H9 (cell line): ENCODE measurements at regions not wholly inside any gene's neighbourhood (a gene's known extent, or its start where the extent isn't known, plus 50 kb on each side); places are given as distances from the start of the nearest gene placed in this dataset.

Source experiments
- DNase-seq: peaks from one replicate; pipeline ENCODE4 v3.0.0-alpha.2; 2017
- H2AFZ ChIP-seq: one replicate; pipeline ENCODE4 v1.6.1; 2013; ENCODE audit warnings: mild to moderate bottlenecking, low read length, control low read depth, moderate library complexity
- H2AK5ac ChIP-seq: 2 replicates; pipeline ENCODE4 v1.6.1; 2013; ENCODE audit warnings: low read length, control low read depth, mixed read lengths; ENCODE audit not compliant: insufficient read length
- H2BK120ac ChIP-seq: one replicate; pipeline ENCODE4 v1.6.1; 2013; ENCODE audit warnings: low read depth, mild to moderate bottlenecking, low read length, control low read depth, inconsistent platforms; ENCODE audit not compliant: poor library complexity, severe bottlenecking
- H2BK12ac ChIP-seq: 2 replicates; pipeline ENCODE4 v1.6.1; 2013; ENCODE audit warnings: low read length, control low read depth, mixed read lengths, low read depth; ENCODE audit not compliant: insufficient read length
- H2BK15ac ChIP-seq: 2 replicates; pipeline ENCODE4 v1.6.1; 2013; ENCODE audit warnings: low read depth, low read length, control low read depth
- H2BK20ac ChIP-seq: one replicate; pipeline ENCODE4 v1.6.1; 2013; ENCODE audit warnings: low read depth, mild to moderate bottlenecking, low read length, control low read depth, inconsistent platforms; ENCODE audit not compliant: poor library complexity, severe bottlenecking
- H2BK5ac ChIP-seq: 2 replicates; pipeline ENCODE4 v1.6.1; 2013; ENCODE audit warnings: low read length, control low read depth, mixed read lengths; ENCODE audit not compliant: insufficient read length
- H3K14ac ChIP-seq: 2 replicates; pipeline ENCODE4 v1.6.1; 2013; ENCODE audit warnings: low read length, control low read depth; ENCODE audit not compliant: insufficient read depth
- H3K18ac ChIP-seq: 2 replicates; pipeline ENCODE4 v1.6.1; 2013; ENCODE audit warnings: low read depth, mild to moderate bottlenecking, mixed read lengths, low read length, control low read depth; ENCODE audit not compliant: insufficient read length
- H3K23ac ChIP-seq: 2 replicates; pipeline ENCODE4 v1.6.1; 2013; ENCODE audit warnings: low read length, control low read depth, mixed read lengths, low read depth; ENCODE audit not compliant: insufficient read length
- H3K23me2 ChIP-seq: 2 replicates; pipeline ENCODE4 v1.6.1; 2013; ENCODE audit warnings: low read depth, mild to moderate bottlenecking, mixed read lengths, low read length, control low read depth; ENCODE audit not compliant: insufficient read length, poor library complexity, severe bottlenecking
- H3K27ac ChIP-seq: 2 replicates; pipeline ENCODE4 v1.5.1; 2013; ENCODE audit warnings: low read length, control low read depth, mixed read lengths, low read depth; ENCODE audit not compliant: insufficient read length
- H3K27me3 ChIP-seq: 2 replicates; pipeline ENCODE4 v1.6.1; 2013; ENCODE audit warnings: low read length, control low read depth, inconsistent platforms; ENCODE audit not compliant: insufficient read depth
- H3K4ac ChIP-seq: 2 replicates; pipeline ENCODE4 v1.6.1; 2013; ENCODE audit warnings: low read depth, mild to moderate bottlenecking, control low read depth, inconsistent platforms, low read length, moderate library complexity
- H3K4me1 ChIP-seq: 2 replicates; pipeline ENCODE4 v1.6.1; 2013; ENCODE audit warnings: low read length, control low read depth, inconsistent platforms; ENCODE audit not compliant: insufficient read depth
- H3K4me2 ChIP-seq: 2 replicates; pipeline ENCODE4 v1.6.1; 2013; ENCODE audit warnings: low read length, control low read depth, mixed read lengths; ENCODE audit not compliant: insufficient read length, insufficient read depth
- H3K56ac ChIP-seq: 2 replicates; pipeline ENCODE4 v1.6.1; 2013; ENCODE audit warnings: low read depth, mild to moderate bottlenecking, mixed read lengths, low read length, control low read depth; ENCODE audit not compliant: insufficient read length
- H3K79me1 ChIP-seq: 2 replicates; pipeline ENCODE4 v1.6.1; 2013; ENCODE audit warnings: low read depth, mild to moderate bottlenecking, moderate library complexity, low read length, control low read depth, inconsistent platforms; ENCODE audit not compliant: insufficient read depth, poor library complexity, severe bottlenecking
- H3K79me2 ChIP-seq: 2 replicates; pipeline ENCODE4 v1.6.1; 2013; ENCODE audit warnings: low read length, control low read depth, inconsistent platforms; ENCODE audit not compliant: insufficient read depth
- H3K9ac ChIP-seq: 2 replicates; pipeline ENCODE4 v1.6.1; 2013; ENCODE audit warnings: low read length, control low read depth, mixed read lengths; ENCODE audit not compliant: insufficient read length; ENCODE audit errors: extremely low read depth
- H3K9me3 ChIP-seq: one replicate; pipeline ENCODE4 v1.6.1; 2013; ENCODE audit warnings: low read depth, low read length, inconsistent platforms; ENCODE audit not compliant: control insufficient read depth
- H3T11ph ChIP-seq: one replicate; pipeline ENCODE4 v1.6.1; 2013; ENCODE audit warnings: mild to moderate bottlenecking, low read length, control low read depth, inconsistent platforms
- H4K20me1 ChIP-seq: one replicate; pipeline ENCODE4 v1.6.1; 2013; ENCODE audit not compliant: control insufficient read depth, insufficient read length, insufficient read depth
- H4K5ac ChIP-seq: 2 replicates; pipeline ENCODE4 v1.6.1; 2013; ENCODE audit warnings: low read depth, mild to moderate bottlenecking, mixed read lengths, low read length, control low read depth; ENCODE audit not compliant: insufficient read length
- H4K8ac ChIP-seq: replicated peaks from 2 replicates; pipeline ENCODE4 v1.6.1; 2013; ENCODE audit warnings: low read length, control low read depth, mixed read lengths, low read depth; ENCODE audit not compliant: insufficient read length
- H4K91ac ChIP-seq: 2 replicates; pipeline ENCODE4 v1.6.1; 2013; ENCODE audit warnings: low read depth, mild to moderate bottlenecking, moderate library complexity, mixed read lengths, low read length, control low read depth; ENCODE audit not compliant: insufficient read length
- H3K27ac Mint-ChIP-seq, 3 experiments: 2 replicates in 2 of 3; 3 replicates in 1 of 3; pipeline ENCODE4 v1.8.0; 2020 to 2021; ENCODE audit warnings: mixed read lengths in 3 of 3, mild to moderate bottlenecking in 1 of 3, moderate library complexity in 1 of 3
- H3K27me3 Mint-ChIP-seq: 2 replicates; pipeline ENCODE4 v1.8.0; 2021; ENCODE audit warnings: low read depth, mild to moderate bottlenecking, moderate library complexity, mixed read lengths
- H3K36me3 Mint-ChIP-seq, 3 experiments: 2 replicates in 2 of 3; 3 replicates in 1 of 3; pipeline ENCODE4 v1.8.0; 2020 to 2021; ENCODE audit warnings: low read depth in 3 of 3, mixed read lengths in 3 of 3; ENCODE audit not compliant: insufficient read depth in 1 of 3
- H3K4me1 Mint-ChIP-seq, 2 experiments: 2 replicates each; pipeline ENCODE4 v1.8.0; 2020; ENCODE audit warnings: mixed read lengths in 2 of 2
- H3K4me3 Mint-ChIP-seq, 2 experiments: 2 replicates in 1 of 2; 3 replicates in 1 of 2; pipeline ENCODE4 v1.8.0; 2020 to 2021; ENCODE audit warnings: mild to moderate bottlenecking in 2 of 2, mixed read lengths in 2 of 2, moderate library complexity in 1 of 2
- H3K9me3 Mint-ChIP-seq, 2 experiments: 2 replicates in 1 of 2; 3 replicates in 1 of 2; pipeline ENCODE4 v1.8.0; 2020; ENCODE audit warnings: mild to moderate bottlenecking in 2 of 2, mixed read lengths in 2 of 2, moderate library complexity in 1 of 2
- WGBS: extraction: QIAGEN DNeasy Blood & Tissue Kit; methylation state at CpG from one replicate; pipeline ENCODE4 v1.1.7; 2013; ENCODE audit warnings: missing lambda C conversion rate, low lambda C conversion rate, mixed read lengths; ENCODE audit not compliant: insufficient read length; ENCODE audit errors: extremely low coverage; 5-methylcytosine and 5-hydroxymethylcytosine counted together
- TF ChIP-seq, protein P1 (sequence below): fragments of 200-600 bp; sonication (generic); conservative IDR thresholded peaks from 3 replicates; pipeline ENCODE4 v1.8.0; 2021; ENCODE audit warnings: antibody characterized with exemption, mild to moderate bottlenecking

DNA sequence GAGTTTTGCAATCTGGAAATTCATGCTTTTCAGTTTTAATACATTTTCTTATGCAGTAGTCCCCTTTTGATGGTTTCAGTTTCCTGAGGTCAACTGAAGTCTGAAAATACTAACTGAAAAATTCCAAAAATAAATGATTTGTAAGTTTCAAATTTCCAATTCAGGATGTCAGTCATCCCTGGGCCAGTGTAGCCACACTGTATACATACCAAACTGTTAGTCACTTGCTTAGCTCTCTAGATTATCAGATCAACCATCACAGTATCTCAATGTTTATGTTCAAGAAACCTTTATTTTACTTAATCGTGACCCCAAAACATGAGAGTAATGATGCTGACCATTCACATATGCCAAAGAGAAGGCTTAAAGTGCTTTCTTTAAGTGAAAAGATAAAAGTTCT lies 715.5 kb downstream of the GBE1 start:
- H2AK5ac ChIP-seq = no peak overlapping the region
- TF ChIP-seq, protein P1, sequence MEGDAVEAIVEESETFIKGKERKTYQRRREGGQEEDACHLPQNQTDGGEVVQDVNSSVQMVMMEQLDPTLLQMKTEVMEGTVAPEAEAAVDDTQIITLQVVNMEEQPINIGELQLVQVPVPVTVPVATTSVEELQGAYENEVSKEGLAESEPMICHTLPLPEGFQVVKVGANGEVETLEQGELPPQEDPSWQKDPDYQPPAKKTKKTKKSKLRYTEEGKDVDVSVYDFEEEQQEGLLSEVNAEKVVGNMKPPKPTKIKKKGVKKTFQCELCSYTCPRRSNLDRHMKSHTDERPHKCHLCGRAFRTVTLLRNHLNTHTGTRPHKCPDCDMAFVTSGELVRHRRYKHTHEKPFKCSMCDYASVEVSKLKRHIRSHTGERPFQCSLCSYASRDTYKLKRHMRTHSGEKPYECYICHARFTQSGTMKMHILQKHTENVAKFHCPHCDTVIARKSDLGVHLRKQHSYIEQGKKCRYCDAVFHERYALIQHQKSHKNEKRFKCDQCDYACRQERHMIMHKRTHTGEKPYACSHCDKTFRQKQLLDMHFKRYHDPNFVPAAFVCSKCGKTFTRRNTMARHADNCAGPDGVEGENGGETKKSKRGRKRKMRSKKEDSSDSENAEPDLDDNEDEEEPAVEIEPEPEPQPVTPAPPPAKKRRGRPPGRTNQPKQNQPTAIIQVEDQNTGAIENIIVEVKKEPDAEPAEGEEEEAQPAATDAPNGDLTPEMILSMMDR = no peak
- H3K27me3 ChIP-seq = no peaks in the 10 kb centered on the region
- H3K4me1 Mint-ChIP-seq = no peaks in the 10 kb centered on the region
- no peak overlapping the region for H3K56ac ChIP-seq
- H4K91ac ChIP-seq = no peak overlapping the region
- H3K9me3 ChIP-seq = no peaks in the 10 kb centered on the region
- no peak overlapping the region for H3T11ph ChIP-seq
- no peaks in the 10 kb centered on the region for H4K20me1 ChIP-seq
- H3K18ac ChIP-seq = no peak overlapping the region
- DNase-seq = no peak
- H4K5ac ChIP-seq = no peak overlapping the region
- H3K27ac Mint-ChIP-seq = no peak overlapping the region
- no peak overlapping the region for H3K27ac ChIP-seq
- H2AFZ ChIP-seq = no peak overlapping the region
- H2BK120ac ChIP-seq = no peak overlapping the region
- H3K27me3 Mint-ChIP-seq = no peaks in the 10 kb centered on the region
- no peak overlapping the region for H3K9ac ChIP-seq
- H2BK20ac ChIP-seq = no peak overlapping the region
- no peak overlapping the region for H2BK5ac ChIP-seq
- H3K36me3 Mint-ChIP-seq = no peaks in the 10 kb centered on the region
- no peaks in the 10 kb centered on the region for H3K79me2 ChIP-seq
- no peak overlapping the region for H3K23ac ChIP-seq
- H3K14ac ChIP-seq = no peak overlapping the region
- H2BK15ac ChIP-seq = no peak overlapping the region
- H2BK12ac ChIP-seq = no peak overlapping the region
- no peaks in the 10 kb centered on the region for H3K4me1 ChIP-seq
- H3K23me2 ChIP-seq = no peaks in the 10 kb centered on the region
- no peaks in the 10 kb centered on the region; a peak in 1 of 5 replicates for H3K9me3 Mint-ChIP-seq
- H3K4ac ChIP-seq = no peak overlapping the region
- H3K4me2 ChIP-seq = no peak overlapping the region
- H3K4me3 Mint-ChIP-seq = no peak overlapping the region
- no CpG with 5 or more reads among the region's 1 CpG for whole genome bisulfite sequencing
- H3K79me1 ChIP-seq = no peaks in the 10 kb centered on the region
- no peak overlapping the region for H4K8ac ChIP-seq
